HG03469 (cell line): ENCODE measurements at regions not wholly inside any gene's neighbourhood (a gene's known extent, or its start where the extent isn't known, plus 50 kb on each side); places are given as distances from the start of the nearest gene placed in this dataset.

Experiments used
- ATAC-seq: cut with Tn5 transposase; IDR thresholded peaks from one replicate; pipeline ENCODE4 v1.9.1; 2021; ENCODE audit warnings: mild to moderate bottlenecking, moderate library complexity, moderate number of reproducible peaks; ENCODE audit not compliant: unreplicated experiment

- ATAC-seq, result no peak
These were observed 134.8 kb upstream of the CD180 start for GRCh38 chr5:67331296-67331925.

GRCh38 chr5:67319935-67320725 lies 123.5 kb upstream of the CD180 start:
- no peak for ATAC-seq

- no peak for ATAC-seq
These were observed 122.1 kb upstream of the CD180 start for GRCh38 chr5:67318746-67319145.

- ATAC-seq, result no peak
These were observed 121.0 kb upstream of the CD180 start for GRCh38 chr5:67317603-67318002.

- no peak for ATAC-seq
These were observed 120.1 kb upstream of the CD180 start for GRCh38 chr5:67316695-67317094.

GRCh38 chr5:67315082-67315989 lies 118.7 kb upstream of the CD180 start:
- ATAC-seq, result peak; percentile 54

- ATAC-seq, result no peak
These were observed 115.1 kb upstream of the CD180 start for GRCh38 chr5:67311701-67312100.

- ATAC-seq, result no peak
These were observed 114.6 kb upstream of the CD180 start for GRCh38 chr5:67311208-67311607.

- ATAC-seq, result no peak
These were observed 114.1 kb upstream of the CD180 start for GRCh38 chr5:67310740-67311139.

- ATAC-seq, result no peak
These were observed 113.6 kb upstream of the CD180 start for GRCh38 chr5:67310169-67310568.

- ATAC-seq, result no peak
These were observed 112.5 kb upstream of the CD180 start for GRCh38 chr5:67308988-67309688.

- ATAC-seq, result no peak
These were observed 110.5 kb upstream of the CD180 start for GRCh38 chr5:67306965-67307607.

- no peak for ATAC-seq
These were observed 109.5 kb upstream of the CD180 start for GRCh38 chr5:67305913-67306710.

- ATAC-seq, result no peak
These were observed 108.8 kb upstream of the CD180 start for GRCh38 chr5:67305401-67305800.

GRCh38 chr5:67303356-67303755 lies 106.8 kb upstream of the CD180 start:
- ATAC-seq, result no peak

- ATAC-seq, result no peak
These were observed 104.8 kb upstream of the CD180 start for GRCh38 chr5:67301285-67301903.

- ATAC-seq, result no peak
These were observed 103.7 kb upstream of the CD180 start for GRCh38 chr5:67300326-67300725.

- no peak for ATAC-seq
These were observed 102.7 kb upstream of the CD180 start for GRCh38 chr5:67299231-67299735.
